GM10266 (cell line): ENCODE measurements at regions not wholly inside any gene's neighbourhood (a gene's known extent, or its start where the extent isn't known, plus 50 kb on each side); places are given as distances from the start of the nearest gene placed in this dataset.

Experiments used
- DNase-seq: peaks from one replicate; pipeline ENCODE4 v3.0.0; 2012; ENCODE audit errors: extremely low spot score
- TF ChIP-seq, protein P1 (sequence below): IDR thresholded peaks from 2 replicates; pipeline ENCODE4 v1.5.1; 2012; ENCODE audit warnings: mild to moderate bottlenecking, low read depth; ENCODE audit not compliant: control insufficient read depth, insufficient read depth; ENCODE audit errors: missing control alignments

DNA sequence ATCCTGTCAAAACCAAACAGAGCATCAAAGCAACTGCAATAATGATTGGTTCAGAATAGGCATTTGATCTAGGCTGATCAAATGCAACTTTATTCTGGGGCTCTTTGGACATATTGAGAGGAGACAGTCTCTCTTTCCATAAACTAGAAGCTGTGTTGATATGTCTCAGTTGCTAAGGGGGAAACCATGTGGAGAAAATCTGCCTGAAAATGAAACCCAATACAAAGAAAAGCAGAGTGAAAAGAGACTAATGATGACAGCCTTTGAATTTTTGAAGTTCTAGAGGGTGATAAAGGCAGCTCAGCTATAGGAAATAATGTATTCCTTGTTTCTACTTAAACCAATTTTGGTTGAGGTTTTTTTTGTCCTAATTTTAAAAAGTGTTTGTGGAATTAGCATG, 941.8 kb upstream of the POT1 start:
- no peak for DNase-seq
- TF ChIP-seq, protein P1, sequence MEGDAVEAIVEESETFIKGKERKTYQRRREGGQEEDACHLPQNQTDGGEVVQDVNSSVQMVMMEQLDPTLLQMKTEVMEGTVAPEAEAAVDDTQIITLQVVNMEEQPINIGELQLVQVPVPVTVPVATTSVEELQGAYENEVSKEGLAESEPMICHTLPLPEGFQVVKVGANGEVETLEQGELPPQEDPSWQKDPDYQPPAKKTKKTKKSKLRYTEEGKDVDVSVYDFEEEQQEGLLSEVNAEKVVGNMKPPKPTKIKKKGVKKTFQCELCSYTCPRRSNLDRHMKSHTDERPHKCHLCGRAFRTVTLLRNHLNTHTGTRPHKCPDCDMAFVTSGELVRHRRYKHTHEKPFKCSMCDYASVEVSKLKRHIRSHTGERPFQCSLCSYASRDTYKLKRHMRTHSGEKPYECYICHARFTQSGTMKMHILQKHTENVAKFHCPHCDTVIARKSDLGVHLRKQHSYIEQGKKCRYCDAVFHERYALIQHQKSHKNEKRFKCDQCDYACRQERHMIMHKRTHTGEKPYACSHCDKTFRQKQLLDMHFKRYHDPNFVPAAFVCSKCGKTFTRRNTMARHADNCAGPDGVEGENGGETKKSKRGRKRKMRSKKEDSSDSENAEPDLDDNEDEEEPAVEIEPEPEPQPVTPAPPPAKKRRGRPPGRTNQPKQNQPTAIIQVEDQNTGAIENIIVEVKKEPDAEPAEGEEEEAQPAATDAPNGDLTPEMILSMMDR = no peak

DNA sequence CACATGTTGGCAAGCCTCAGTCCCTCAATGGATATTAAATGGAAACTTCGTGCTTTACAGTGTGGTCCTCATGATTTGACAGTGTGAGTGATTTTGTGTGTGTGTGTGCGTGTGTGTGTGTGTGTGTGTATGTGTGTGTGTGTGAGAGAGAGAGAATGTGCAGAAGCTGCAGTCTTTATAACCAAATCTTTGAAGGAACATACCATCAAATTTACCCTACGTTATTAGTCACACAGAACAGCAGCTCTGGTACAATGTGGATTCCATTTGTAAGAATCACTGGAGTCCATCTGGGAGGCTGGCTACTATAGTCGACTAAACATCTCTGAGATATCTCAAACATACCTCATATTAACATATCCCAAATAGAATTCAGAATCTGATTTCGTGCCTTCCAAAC, 928.0 kb upstream of the POT1 start:
- TF ChIP-seq, protein P1 = no peak
- DNase-seq = no peak

GRCh38 chr7:125848157-125848556, 918.5 kb upstream of the POT1 start:
- TF ChIP-seq, protein P1 = no peak
- DNase-seq = no peak

- TF ChIP-seq, protein P1 = no peak
- DNase-seq = no peak
Measured at GRCh38 chr7:125847692-125848091, 918.1 kb upstream of the POT1 start.

DNA sequence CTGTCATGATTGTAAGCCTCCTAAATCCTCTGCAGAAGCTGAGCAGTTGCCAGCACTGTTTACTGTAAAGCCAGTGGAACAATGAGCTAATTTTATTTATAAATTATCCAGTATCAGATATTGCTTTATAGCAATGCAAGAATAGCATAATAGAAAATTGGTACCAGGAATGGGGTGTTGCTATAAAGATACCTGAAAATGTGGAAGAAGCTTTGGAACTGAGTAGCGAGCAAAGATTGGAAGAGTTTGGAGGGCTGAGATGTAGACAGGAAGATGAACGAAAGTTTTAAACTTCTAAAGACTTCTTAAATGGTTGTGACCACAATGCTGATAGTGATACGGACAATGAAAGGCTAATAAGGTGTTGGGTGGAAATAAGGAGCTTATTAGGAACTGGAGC, 917.4 kb upstream of the POT1 start:
- DNase-seq = no peak
- TF ChIP-seq, protein P1 = no peak

DNA sequence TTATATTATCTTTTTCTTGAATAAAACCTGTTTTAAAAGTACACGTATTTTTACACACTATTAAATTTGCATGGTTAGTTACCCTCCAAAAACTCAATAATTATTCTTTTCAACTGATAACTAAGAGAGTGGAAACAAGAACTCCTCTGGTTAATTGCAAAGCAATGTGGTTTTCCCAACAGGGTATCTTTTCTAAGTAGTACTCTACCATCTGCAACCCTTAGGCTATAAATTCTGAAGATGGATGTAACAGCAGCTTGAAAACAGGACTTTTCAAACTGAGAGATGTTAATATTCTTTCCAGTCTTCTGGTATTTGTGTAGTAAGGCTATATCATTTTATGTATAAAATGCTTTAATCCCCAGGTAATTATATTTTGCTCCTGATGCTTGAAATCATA, 916.1 kb upstream of the POT1 start:
- DNase-seq = no peak
- TF ChIP-seq, protein P1 = no peak

GRCh38 chr7:125834421-125834820, 904.8 kb upstream of the POT1 start:
- TF ChIP-seq, protein P1 = no peak
- no peak for DNase-seq
